Stimulated activated naive CD8-positive, alpha-beta T cell treated with anti-CD3 and anti-CD28 coated beads, Interleukin-15, amount 100 ng/mL, for 72 hours (primary cell): ENCODE measurements at regions not wholly inside any gene's neighbourhood (a gene's known extent, or its start where the extent isn't known, plus 50 kb on each side); places are given as distances from the start of the nearest gene placed in this dataset.
"Not testable (repeated sequence)": the region's sequence is repeated elsewhere in the genome, so short reads cannot be mapped to it uniquely, and the experiment has no call there.

ENCODE experiments used
- ATAC-seq: fragments of 150-1000 bp; cut with Tn5 transposase; 2 replicates; pipeline ENCODE4 v1.10.0; 2021; ENCODE audit warnings: mild to moderate bottlenecking, moderate library complexity
- DNase-seq, 2 donors: peaks; one replicate each; pipeline ENCODE4 v3.0.0; 2021 to 2022
- H3K27ac Mint-ChIP-seq, 2 donors: one replicate each; pipeline ENCODE4 v1.8.0; 2022; ENCODE audit warnings: mild to moderate bottlenecking in 2 of 2, mixed read lengths in 2 of 2, moderate library complexity in 2 of 2
- H3K27me3 Mint-ChIP-seq: one replicate; pipeline ENCODE4 v1.8.0; 2022; ENCODE audit warnings: mixed read lengths
- H3K4me1 Mint-ChIP-seq: one replicate; pipeline ENCODE4 v1.8.0; 2022; ENCODE audit warnings: mild to moderate bottlenecking, mixed read lengths
- H3K4me3 Mint-ChIP-seq, 2 donors: one replicate each; pipeline ENCODE4 v1.8.0; 2022; ENCODE audit warnings: mild to moderate bottlenecking in 2 of 2, mixed read lengths in 2 of 2, moderate library complexity in 1 of 2
- H3K9me3 Mint-ChIP-seq, 2 donors: one replicate each; pipeline ENCODE4 v1.8.0; 2022; ENCODE audit warnings: mixed read lengths in 2 of 2

DNA sequence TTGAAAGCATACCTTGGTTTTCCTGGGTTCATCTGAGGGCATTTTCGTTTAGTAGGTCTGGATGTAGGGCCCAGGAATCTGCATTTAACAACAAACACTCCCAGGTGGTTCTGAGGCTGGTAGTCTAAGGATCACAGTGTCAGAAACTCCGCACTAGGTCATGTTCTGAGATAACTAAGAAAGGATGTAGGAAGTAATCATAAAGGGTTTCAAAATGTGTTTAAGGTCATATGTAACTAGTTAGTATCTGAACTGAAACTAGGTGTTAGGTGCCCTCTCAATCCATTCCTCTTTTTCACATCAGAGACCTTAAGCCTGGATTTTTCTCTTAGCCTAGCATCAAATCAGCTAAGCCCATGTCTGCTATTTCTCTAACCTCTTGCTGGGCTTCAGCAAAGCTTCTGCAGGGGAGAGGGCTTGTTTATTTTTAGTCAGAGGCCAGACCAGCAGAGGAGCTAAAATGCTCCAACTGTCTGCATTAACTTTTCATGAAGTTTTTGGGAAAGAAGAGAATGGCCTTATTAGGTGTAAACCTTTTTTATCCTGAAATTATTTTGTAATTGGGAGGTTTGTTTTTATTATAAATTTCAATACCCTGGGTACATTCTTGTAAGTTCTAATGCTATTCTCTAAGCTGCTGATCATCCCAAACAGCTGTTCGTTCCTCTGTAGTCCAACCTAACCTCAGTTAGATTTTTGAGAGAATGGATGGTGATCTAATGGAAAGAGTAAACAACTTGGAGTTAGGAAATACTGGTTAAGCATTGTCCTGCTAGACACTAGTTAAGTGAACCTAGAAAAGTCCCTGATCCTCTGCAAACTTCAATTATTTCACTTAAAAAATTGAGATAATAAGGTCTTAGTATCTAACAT is 262.8 kb upstream of the RFC3 start:
- Mint-ChIP-seq H3K9me3 (peaks cover 0 to 5% of the 10 kb centered on the region in 2 donors), H3K4me1 (peaks cover 10% of the 10 kb centered on the region), H3K27me3 (peaks cover 11% of the 10 kb centered on the region), H3K27ac (peak overlapping the region in 1 of 2 donors; percentile 7), H3K4me3 (no peak overlapping the region)
- no peak for ATAC-seq
- no peak for DNase-seq

DNA sequence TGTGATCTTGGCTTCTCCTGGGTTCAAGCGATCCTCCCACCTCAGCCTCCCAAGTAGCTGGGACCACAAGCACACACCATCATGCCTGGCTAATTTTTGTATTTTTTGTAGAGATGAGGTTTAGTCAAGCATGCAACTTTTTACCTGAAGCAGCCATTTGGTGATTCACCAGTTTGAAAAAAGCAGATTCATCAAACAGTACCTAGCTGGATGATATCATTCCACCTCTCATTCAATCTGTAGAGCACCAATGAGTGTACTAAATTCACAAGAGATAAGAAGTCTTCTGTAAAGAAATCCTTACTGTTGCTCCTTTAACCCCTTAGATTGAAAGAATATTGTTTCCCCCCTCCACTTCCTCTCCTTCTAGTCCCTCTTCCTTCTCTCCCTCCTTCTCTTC is 261.1 kb upstream of the RFC3 start:
- H3K27ac Mint-ChIP-seq, result no peak overlapping the region
- no peak for ATAC-seq
- no peaks in the 10 kb centered on the region for H3K9me3 Mint-ChIP-seq
- peaks cover 10% of the 10 kb centered on the region for H3K4me1 Mint-ChIP-seq
- peaks cover 11% of the 10 kb centered on the region for H3K27me3 Mint-ChIP-seq
- no peak overlapping the region for H3K4me3 Mint-ChIP-seq
- DNase-seq, result no peak

DNA sequence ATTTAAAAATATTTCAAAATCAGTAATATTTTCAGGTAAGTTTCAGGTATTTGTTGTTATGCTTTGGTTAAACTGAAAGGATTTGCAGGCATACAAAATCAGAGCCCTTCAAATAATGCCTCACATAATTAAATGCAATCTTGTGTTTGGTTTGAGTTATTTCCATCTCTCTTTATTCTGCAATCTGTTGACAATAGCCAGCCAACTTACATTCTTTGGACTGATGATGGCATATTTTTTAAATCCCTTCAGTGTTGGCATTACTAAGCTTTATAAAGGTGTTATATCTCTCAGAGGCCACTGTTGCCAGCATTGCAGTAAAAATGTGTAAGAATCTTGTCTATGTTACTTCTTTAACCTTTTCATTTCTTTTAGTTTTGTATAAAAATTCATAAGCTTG is 257.2 kb upstream of the RFC3 start:
- H3K4me3 Mint-ChIP-seq, result no peak overlapping the region
- ATAC-seq (no peak), DNase-seq (no peak)
- H3K4me1 Mint-ChIP-seq, result no peaks in the 10 kb centered on the region
- no peaks in the 10 kb centered on the region for H3K9me3 Mint-ChIP-seq
- no peak overlapping the region for H3K27ac Mint-ChIP-seq
- H3K27me3 Mint-ChIP-seq, result peaks cover 11% of the 10 kb centered on the region

DNA sequence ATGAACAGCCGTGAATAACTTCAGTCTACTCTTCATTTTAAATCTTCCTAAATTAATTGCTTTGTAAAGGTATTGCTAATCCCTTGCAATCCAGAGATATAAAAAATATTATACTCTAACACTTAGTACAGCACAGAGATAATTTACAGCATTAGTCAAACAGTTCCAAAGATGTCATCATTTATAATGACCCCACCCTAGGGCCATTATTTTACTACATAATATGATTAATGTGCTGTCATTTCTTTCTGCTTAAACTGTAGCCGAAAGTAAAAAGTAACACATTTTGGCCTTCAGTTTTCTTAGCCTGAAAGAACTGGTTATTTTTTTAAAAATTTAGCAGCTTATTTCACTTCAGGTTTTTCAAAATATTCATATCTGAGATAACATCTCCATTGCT is 256.3 kb upstream of the RFC3 start:
- H3K4me1 Mint-ChIP-seq, result no peaks in the 10 kb centered on the region
- no peak for ATAC-seq
- no peaks in the 10 kb centered on the region for H3K9me3 Mint-ChIP-seq
- DNase-seq, result no peak
- no peak overlapping the region for H3K4me3 Mint-ChIP-seq
- peaks cover 8% of the 10 kb centered on the region for H3K27me3 Mint-ChIP-seq
- H3K27ac Mint-ChIP-seq, result no peak overlapping the region

DNA sequence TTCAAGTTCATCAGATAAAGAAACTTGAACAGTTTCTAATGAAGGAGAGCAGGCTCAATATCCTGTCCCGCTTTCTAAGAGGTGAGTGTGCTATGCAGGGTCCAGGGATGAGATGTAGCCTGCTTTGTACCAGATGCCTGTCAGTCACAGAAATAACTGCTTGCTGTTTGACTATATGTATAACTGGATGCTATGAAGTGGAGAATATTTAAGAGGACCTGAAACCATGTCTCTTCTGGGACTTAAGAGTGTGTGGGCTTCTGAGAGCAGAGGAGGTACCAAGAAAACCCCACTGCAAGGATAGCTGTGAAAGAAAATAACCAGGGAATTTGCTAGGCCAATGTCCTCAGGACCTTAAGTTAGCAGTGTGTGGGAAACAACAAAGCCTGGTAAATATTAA is 246.3 kb upstream of the RFC3 start:
- peaks cover 6% of the 10 kb centered on the region for H3K4me1 Mint-ChIP-seq
- H3K9me3 Mint-ChIP-seq, result no peaks in the 10 kb centered on the region
- H3K27me3 Mint-ChIP-seq, result no peaks in the 10 kb centered on the region
- DNase-seq, result no peak
- H3K4me3 Mint-ChIP-seq, result no peak overlapping the region
- no peak overlapping the region for H3K27ac Mint-ChIP-seq
- ATAC-seq, result no peak

DNA sequence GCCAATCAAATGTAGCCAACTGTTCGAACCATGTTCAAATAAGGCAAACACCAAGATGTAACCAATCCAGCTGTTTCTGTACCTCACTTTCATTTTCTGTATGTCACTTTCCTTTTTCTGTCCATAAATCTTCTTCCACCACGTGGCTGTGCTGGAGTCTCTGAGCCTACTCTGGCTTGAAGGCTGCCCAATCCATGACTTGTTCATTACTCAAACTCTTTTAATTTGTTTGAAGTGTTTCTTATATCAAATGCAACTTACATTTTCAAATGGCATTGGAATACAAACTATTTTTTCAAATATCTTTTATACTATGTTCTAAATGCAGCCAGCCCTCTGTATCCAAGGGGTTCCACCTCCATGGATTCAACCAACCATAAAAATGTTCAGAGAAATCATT is 245.6 kb upstream of the RFC3 start:
- ATAC-seq, DNase-seq, H3K4me3 Mint-ChIP-seq, H3K27me3 Mint-ChIP-seq, H3K9me3 Mint-ChIP-seq, H3K4me1 Mint-ChIP-seq: not testable (repeated sequence)
- H3K27ac Mint-ChIP-seq, result peak overlapping the region in 1 of 2 donors; percentile 55

DNA sequence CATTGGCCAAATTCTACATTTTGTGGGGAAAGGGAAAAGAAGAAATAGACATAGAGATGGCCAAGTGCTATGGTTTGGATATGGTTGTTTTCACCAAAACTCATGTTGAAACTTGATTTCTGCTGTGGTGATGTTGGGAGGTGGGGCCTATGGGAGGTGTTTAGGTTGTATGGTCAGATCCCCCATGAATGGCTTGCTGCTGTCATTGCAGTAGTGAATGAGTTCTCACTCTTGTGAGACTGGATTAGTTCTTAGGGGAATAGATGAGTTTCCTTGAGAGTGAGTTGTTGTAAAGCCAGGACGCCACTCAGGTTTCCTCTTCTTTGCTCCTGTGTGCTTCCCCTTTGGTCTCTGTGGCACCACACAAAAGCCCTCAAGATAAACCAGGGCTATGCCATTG is 242.6 kb upstream of the RFC3 start:
- ATAC-seq (no peak), DNase-seq (no peak)
- Mint-ChIP-seq H3K4me3 (no peak overlapping the region), H3K27me3 (peaks cover 16% of the 10 kb centered on the region), H3K4me1 (peaks cover 6% of the 10 kb centered on the region), H3K9me3 (no peaks in the 10 kb centered on the region), H3K27ac (no peak overlapping the region)

DNA sequence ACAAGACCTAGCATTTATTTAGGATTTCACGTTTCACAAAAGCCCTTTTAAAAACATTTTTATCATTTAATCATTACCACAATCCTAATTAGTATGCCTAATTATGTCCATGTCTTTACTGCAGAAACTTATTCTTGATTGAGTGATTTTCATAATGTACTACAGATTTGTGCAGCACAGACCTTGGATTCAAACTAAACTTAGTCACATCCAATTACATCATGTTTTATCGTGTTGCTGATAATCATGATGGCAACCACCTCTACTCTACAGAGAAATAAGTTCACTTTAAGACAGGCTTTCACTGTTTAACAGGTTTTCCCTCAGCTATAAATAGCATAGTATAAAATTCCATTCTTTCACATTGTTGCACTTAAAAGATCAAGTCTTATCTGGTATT is 240.9 kb upstream of the RFC3 start:
- Mint-ChIP-seq H3K4me1 (peaks cover 6% of the 10 kb centered on the region), H3K9me3 (no peaks in the 10 kb centered on the region), H3K27ac (no peak overlapping the region), H3K4me3 (no peak overlapping the region), H3K27me3 (peaks cover 16% of the 10 kb centered on the region)
- DNase-seq (no peak), ATAC-seq (no peak)

- H3K27me3 Mint-ChIP-seq, result peaks cover 16% of the 10 kb centered on the region
- H3K9me3 Mint-ChIP-seq, result no peaks in the 10 kb centered on the region
- no peak for ATAC-seq
- DNase-seq, result no peak
- H3K4me3 Mint-ChIP-seq, result no peak overlapping the region
- H3K27ac Mint-ChIP-seq, result no peak overlapping the region
- no peaks in the 10 kb centered on the region for H3K4me1 Mint-ChIP-seq
These were observed 239.2 kb upstream of the RFC3 start for GRCh38 chr13:33578786-33579185.

DNA sequence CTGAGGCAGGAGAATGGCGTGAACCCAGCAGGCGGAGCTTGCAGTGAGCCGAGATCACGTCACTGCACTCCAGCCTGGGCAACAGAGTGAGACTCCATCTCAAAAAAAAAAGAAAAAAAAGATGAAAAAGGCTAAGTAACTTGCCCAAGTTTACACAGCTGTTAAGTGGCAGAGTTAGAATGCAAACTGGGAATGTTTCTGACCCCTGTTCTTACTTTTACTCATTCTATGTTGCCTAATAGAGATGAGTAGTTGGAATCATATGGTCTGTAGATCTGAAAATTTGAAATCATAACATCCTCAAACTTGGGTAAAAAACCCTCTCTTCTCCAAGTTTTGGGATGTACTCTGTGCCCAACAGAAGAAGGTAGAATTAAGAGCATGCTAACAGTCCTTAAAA is 235.8 kb upstream of the RFC3 start:
- DNase-seq, result no peak
- Mint-ChIP-seq H3K9me3 (no peaks in the 10 kb centered on the region), H3K4me1 (no peaks in the 10 kb centered on the region), H3K27me3 (peaks cover 16% of the 10 kb centered on the region), H3K27ac (no peak overlapping the region), H3K4me3 (no peak overlapping the region)
- no peak for ATAC-seq

GRCh38 chr13:33583398-33583797 is 234.6 kb upstream of the RFC3 start:
- peaks cover 7% of the 10 kb centered on the region for H3K27me3 Mint-ChIP-seq

DNA sequence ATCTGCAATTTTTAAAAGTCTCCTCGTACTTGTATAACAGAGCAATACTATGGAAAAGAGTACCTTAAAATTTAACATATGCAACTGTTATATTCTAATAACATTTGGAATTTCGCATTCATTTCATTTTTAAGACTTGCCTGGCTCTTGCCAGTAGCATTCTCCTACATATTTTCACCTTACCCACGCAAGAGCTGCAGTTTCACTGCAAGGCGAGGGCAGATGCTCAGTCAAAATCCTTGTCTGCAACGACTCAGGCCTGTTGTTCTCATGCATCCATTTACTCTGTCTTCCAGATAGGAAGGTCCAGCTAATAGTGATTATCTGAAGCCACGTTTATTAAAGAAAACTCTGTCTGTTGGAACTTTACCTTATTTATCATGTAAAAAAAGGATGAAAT is 227.0 kb upstream of the RFC3 start:
- no peak overlapping the region for H3K4me3 Mint-ChIP-seq
- ATAC-seq, result no peak
- DNase-seq, result no peak
- no peaks in the 10 kb centered on the region for H3K9me3 Mint-ChIP-seq
- no peaks in the 10 kb centered on the region for H3K4me1 Mint-ChIP-seq
- H3K27ac Mint-ChIP-seq, result no peak overlapping the region
- H3K27me3 Mint-ChIP-seq, result no peaks in the 10 kb centered on the region

More at GRCh38 chr13:33583398-33583797, 234.6 kb upstream of the RFC3 start:
- DNase-seq, result no peak
- Mint-ChIP-seq H3K4me3 (no peak overlapping the region), H3K27ac (no peak overlapping the region), H3K9me3 (no peaks in the 10 kb centered on the region), H3K4me1 (no peaks in the 10 kb centered on the region)
- ATAC-seq, result no peak

GRCh38 chr13:33606692-33607091 is 211.3 kb upstream of the RFC3 start:
- no peak for DNase-seq
- Mint-ChIP-seq H3K4me3 (no peak overlapping the region), H3K9me3 (peaks cover 8 to 15% of the 10 kb centered on the region in 2 donors), H3K4me1 (peaks cover 15% of the 10 kb centered on the region), H3K27me3 (peaks cover 3% of the 10 kb centered on the region), H3K27ac (no peak overlapping the region)
- ATAC-seq, result no peak

DNA sequence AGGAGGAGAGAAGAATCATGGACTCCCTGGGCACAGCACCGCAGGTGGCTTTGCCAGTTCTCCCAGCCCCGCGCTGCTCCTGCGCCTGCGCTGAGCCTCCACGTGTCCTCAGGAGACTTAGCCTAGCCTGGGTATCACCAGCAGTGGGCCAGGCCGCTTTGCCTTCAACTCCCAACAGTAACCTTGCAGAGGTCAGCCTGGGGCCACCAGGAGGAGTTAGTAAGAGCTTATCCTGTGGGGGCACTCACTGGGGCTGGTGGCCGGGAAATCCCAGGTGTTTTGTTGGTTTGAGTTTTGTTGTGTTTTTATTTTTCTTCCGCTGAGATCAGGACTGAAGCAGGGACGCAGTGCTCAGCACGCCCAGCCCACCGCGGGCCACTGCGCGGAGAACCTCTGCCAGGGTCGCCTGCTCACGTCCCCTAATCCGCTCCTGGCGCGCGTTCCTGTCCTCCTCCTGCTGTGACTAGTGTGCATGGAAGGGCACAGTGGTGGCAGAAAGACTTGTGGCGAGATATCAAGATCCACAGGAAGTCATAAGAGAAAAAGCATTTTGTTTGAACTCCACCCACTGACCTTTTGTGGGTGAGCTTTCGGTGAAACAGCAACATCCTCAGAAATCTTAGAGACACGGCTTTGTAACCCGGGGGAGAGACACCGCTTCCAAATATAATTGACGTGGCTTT is 207.4 kb upstream of the RFC3 start:
- DNase-seq (peak; percentile 31 to 35), ATAC-seq (peak; percentile 69)
- peaks cover 11% of the 10 kb centered on the region for H3K27me3 Mint-ChIP-seq
- no peaks in the 10 kb centered on the region for H3K9me3 Mint-ChIP-seq
- peak overlapping the region; percentile 87 to 90 for H3K27ac Mint-ChIP-seq
- peak overlapping the region; percentile 67 to 83 for H3K4me3 Mint-ChIP-seq
- H3K4me1 Mint-ChIP-seq, result peaks cover 46% of the 10 kb centered on the region

GRCh38 chr13:33611121-33611805 is 206.7 kb upstream of the RFC3 start:
- Mint-ChIP-seq H3K4me1 (peaks cover 46% of the 10 kb centered on the region), H3K9me3 (peaks cover 0 to 4% of the 10 kb centered on the region in 2 donors), H3K27me3 (peaks cover 11% of the 10 kb centered on the region), H3K27ac (peak overlapping the region; percentile 87 to 90), H3K4me3 (peak overlapping the region; percentile 67 to 83)
- DNase-seq, result no peak
- peak; percentile 3 for ATAC-seq
